ENCODE measurements at regions not wholly inside any gene's neighbourhood (a gene's known extent, or its start where the extent isn't known, plus 50 kb on each side); places are given as distances from the start of the nearest gene placed in this dataset.
"Not testable (repeated sequence)": the region's sequence is repeated elsewhere in the genome, so short reads cannot be mapped to it uniquely, and the experiment has no call there.

DNA sequence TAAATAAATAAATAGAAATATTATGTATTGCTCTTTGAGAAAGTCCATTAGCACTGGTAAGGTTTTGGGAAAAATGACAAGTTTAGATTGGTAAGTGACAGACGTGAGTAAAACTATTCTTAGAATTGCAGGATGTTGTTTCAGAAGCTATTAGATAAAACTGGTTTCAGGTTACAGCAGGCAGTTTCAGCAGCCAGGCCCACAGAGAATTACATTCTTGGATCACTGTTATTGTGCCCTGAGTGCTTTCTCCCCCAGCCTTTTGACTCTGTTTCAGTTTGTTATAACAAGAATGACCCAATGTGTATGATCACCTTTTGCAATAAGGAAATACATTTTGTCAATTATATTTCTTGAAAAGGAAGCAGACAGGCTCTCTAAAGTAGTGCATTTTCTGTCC lies 86.5 kb downstream of the DKK1 start:
- Histone ChIP-seq H3K4me1 (no peaks in the 10 kb centered on the region), H3K4me3 (no peak overlapping the region), H3K9me3 (no peaks in the 10 kb centered on the region), H3K36me3 (no peaks in the 10 kb centered on the region), H3K27ac (no peak overlapping the region), H3K27me3 (no peaks in the 10 kb centered on the region)
- FAIRE-seq (no peak), ATAC-seq (no peak), DNase-seq (no peak)
- WGBS, 2 donors = 11 to 16% methylated on average over 1 of the region's 1 CpG
- TF ChIP-seq, protein P1, sequence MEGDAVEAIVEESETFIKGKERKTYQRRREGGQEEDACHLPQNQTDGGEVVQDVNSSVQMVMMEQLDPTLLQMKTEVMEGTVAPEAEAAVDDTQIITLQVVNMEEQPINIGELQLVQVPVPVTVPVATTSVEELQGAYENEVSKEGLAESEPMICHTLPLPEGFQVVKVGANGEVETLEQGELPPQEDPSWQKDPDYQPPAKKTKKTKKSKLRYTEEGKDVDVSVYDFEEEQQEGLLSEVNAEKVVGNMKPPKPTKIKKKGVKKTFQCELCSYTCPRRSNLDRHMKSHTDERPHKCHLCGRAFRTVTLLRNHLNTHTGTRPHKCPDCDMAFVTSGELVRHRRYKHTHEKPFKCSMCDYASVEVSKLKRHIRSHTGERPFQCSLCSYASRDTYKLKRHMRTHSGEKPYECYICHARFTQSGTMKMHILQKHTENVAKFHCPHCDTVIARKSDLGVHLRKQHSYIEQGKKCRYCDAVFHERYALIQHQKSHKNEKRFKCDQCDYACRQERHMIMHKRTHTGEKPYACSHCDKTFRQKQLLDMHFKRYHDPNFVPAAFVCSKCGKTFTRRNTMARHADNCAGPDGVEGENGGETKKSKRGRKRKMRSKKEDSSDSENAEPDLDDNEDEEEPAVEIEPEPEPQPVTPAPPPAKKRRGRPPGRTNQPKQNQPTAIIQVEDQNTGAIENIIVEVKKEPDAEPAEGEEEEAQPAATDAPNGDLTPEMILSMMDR (IDR thresholded peaks at IDR 0.05) = no peak
- intact Hi-C loops (cut with DNase I) = no loop called here

- H3K27ac ChIP-seq; H3K27me3 ChIP-seq; DNase-seq; intact Hi-C loops (cut with DNase I); H3K36me3 ChIP-seq; ATAC-seq; H3K4me3 ChIP-seq; H3K9me3 ChIP-seq; H3K4me1 ChIP-seq; FAIRE-seq: not testable (repeated sequence)
- 66 to 82% methylated on average over 3 of the region's 3 CpGs for WGBS, 2 donors
Measured at GRCh38 chr10:52403801-52404200, 89.7 kb downstream of the DKK1 start.

GRCh38 chr10:52409195-52409594 lies 95.1 kb downstream of the DKK1 start:
- Histone ChIP-seq H3K36me3 (no peaks in the 10 kb centered on the region), H3K27ac (no peak overlapping the region), H3K4me3 (no peak overlapping the region), H3K27me3 (no peaks in the 10 kb centered on the region), H3K9me3 (no peaks in the 10 kb centered on the region), H3K4me1 (no peaks in the 10 kb centered on the region)
- no peak for DNase-seq
- 56 to 76% methylated on average over 2 of the region's 2 CpGs for WGBS, 2 donors
- ATAC-seq = no peak
- intact Hi-C loops (cut with DNase I) = no loop called here
- no peak for FAIRE-seq
- TF ChIP-seq, protein P1 (IDR thresholded peaks at IDR 0.05) = no peak

- H3K27me3 ChIP-seq = no peaks in the 10 kb centered on the region
- ATAC-seq (no peak), FAIRE-seq (no peak), DNase-seq (no peak)
- TF ChIP-seq, protein P1 (IDR thresholded peaks at IDR 0.05) = no peak
- H3K4me1 ChIP-seq = no peaks in the 10 kb centered on the region
- intact Hi-C loops (cut with DNase I) = no loop called here
- H3K4me3 ChIP-seq = no peak overlapping the region
- no peaks in the 10 kb centered on the region for H3K36me3 ChIP-seq
- WGBS, 2 donors = 63 to 84% methylated on average over 2 of the region's 2 CpGs
- no peak overlapping the region for H3K27ac ChIP-seq
- no peaks in the 10 kb centered on the region for H3K9me3 ChIP-seq
Measured at GRCh38 chr10:52409928-52410327, 95.8 kb downstream of the DKK1 start.

DNA sequence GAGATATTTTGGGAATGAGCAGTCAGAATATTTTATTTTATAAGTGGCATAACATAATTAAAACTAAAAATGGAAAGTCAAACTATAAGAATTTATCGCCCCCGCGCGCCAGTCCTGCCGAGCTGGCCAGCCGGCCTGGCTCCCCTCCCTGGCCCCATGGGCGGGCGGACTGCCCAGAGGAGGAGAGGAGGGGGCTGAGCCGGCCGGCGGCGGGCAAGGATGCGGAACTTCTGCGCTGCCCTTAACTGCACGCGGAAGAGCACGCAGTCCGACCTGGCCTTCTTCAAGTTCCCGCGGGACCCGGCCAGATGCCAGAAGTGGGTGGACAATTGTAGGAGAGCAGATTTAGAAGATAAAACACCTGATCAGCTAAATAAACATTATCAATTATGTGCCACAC lies 96.8 kb downstream of the DKK1 start:
- peak in 1 of 6 donors; percentile 54 for DNase-seq

More for the DNA sequence above, 96.8 kb downstream of the DKK1 start:
- TF ChIP-seq, protein P1 (IDR thresholded peaks at IDR 0.05) = no peak
- Histone ChIP-seq H3K27ac (no peak overlapping the region), H3K9me3 (no peaks in the 10 kb centered on the region), H3K27me3 (no peaks in the 10 kb centered on the region), H3K4me1 (no peaks in the 10 kb centered on the region), H3K4me3 (no peak overlapping the region), H3K36me3 (no peaks in the 10 kb centered on the region)
- 81 to 84% methylated on average over 19 to 21 of the region's 21 CpGs for WGBS, 2 donors
- ATAC-seq (no peak), FAIRE-seq (no peak)
- intact Hi-C loops (cut with DNase I) = no loop called here

Measured in pancreas (tissue), 10 donors.